Activated CD4-positive, alpha-beta memory T cell treated with anti-CD3 and anti-CD28 coated beads, Interleukin-2, amount 10 ng/mL, durations not matched to agents 7 days and 5 days (primary cell): ENCODE measurements at regions not wholly inside any gene's neighbourhood (a gene's known extent, or its start where the extent isn't known, plus 50 kb on each side); places are given as distances from the start of the nearest gene placed in this dataset.

Experiments
- CTCF ChIA-PET: fragments of 350-600 bp; sonication (Branson Sonifier 250); formaldehyde crosslinking; loops from one replicate; lab custom pipeline; 2021; ENCODE audit warnings: antibody characterized with exemption, inconsistent platforms; lab: Charles Lee
- POLR2A ChIA-PET: fragments of 350-600 bp; sonication (Branson Sonifier 250); formaldehyde crosslinking; loops from one replicate; lab custom pipeline; 2021; ENCODE audit warnings: antibody characterized with exemption; lab: Charles Lee
- DNase-seq: peaks from one replicate; pipeline ENCODE4 v3.0.0-alpha.2; 2020
- H3K27ac Mint-ChIP-seq: one replicate; pipeline ENCODE4 v1.8.0; 2021; ENCODE audit warnings: mild to moderate bottlenecking, mixed read lengths
- H3K27me3 Mint-ChIP-seq: one replicate; pipeline ENCODE4 v1.8.0; 2021; ENCODE audit warnings: mixed read lengths
- H3K36me3 Mint-ChIP-seq: one replicate; pipeline ENCODE4 v1.8.0; 2021; ENCODE audit warnings: low read depth, mixed read lengths
- H3K4me1 Mint-ChIP-seq: one replicate; pipeline ENCODE4 v1.8.0; 2021; ENCODE audit warnings: mixed read lengths
- H3K4me3 Mint-ChIP-seq: one replicate; pipeline ENCODE4 v1.8.0; 2021; ENCODE audit warnings: mild to moderate bottlenecking, mixed read lengths
- H3K9me3 Mint-ChIP-seq: one replicate; pipeline ENCODE4 v1.8.0; 2021; ENCODE audit warnings: mixed read lengths

- DNase-seq, result no peak
- POLR2A ChIA-PET, result no interaction called here
- H3K36me3 Mint-ChIP-seq, result no peaks in the 10 kb centered on the region
- no peak overlapping the region for H3K4me3 Mint-ChIP-seq
- no peaks in the 10 kb centered on the region for H3K4me1 Mint-ChIP-seq
- CTCF ChIA-PET, result no interaction called here
- no peak overlapping the region for H3K27ac Mint-ChIP-seq
- no peaks in the 10 kb centered on the region for H3K27me3 Mint-ChIP-seq
- no peaks in the 10 kb centered on the region for H3K9me3 Mint-ChIP-seq
These were observed 90.5 kb downstream of the LEPR start for GRCh38 chr1:65510961-65511360.

- no peak overlapping the region for H3K27ac Mint-ChIP-seq
- H3K27me3 Mint-ChIP-seq, result no peaks in the 10 kb centered on the region
- H3K4me3 Mint-ChIP-seq, result no peak overlapping the region
- no peak for DNase-seq
- no peaks in the 10 kb centered on the region for H3K9me3 Mint-ChIP-seq
- no peaks in the 10 kb centered on the region for H3K36me3 Mint-ChIP-seq
- ChIA-PET POLR2A (no interaction called here), CTCF (no interaction called here)
- H3K4me1 Mint-ChIP-seq, result no peaks in the 10 kb centered on the region
These were observed 91.9 kb downstream of the LEPR start for GRCh38 chr1:65512383-65512782.

- H3K27ac Mint-ChIP-seq, result no peak overlapping the region
- no peak overlapping the region for H3K4me3 Mint-ChIP-seq
- CTCF ChIA-PET, result no interaction called here
- DNase-seq, result no peak
- H3K36me3 Mint-ChIP-seq, result no peaks in the 10 kb centered on the region
- no peaks in the 10 kb centered on the region for H3K4me1 Mint-ChIP-seq
- no peaks in the 10 kb centered on the region for H3K27me3 Mint-ChIP-seq
- POLR2A ChIA-PET, result no interaction called here
- H3K9me3 Mint-ChIP-seq, result no peaks in the 10 kb centered on the region
These were observed 92.7 kb downstream of the LEPR start for GRCh38 chr1:65512967-65513780.

GRCh38 chr1:65514041-65514440 is 93.6 kb downstream of the LEPR start:
- H3K27ac Mint-ChIP-seq, result no peak overlapping the region
- H3K36me3 Mint-ChIP-seq, result no peaks in the 10 kb centered on the region
- ChIA-PET POLR2A (no interaction called here), CTCF (no interaction called here)
- no peaks in the 10 kb centered on the region for H3K9me3 Mint-ChIP-seq
- no peak overlapping the region for H3K4me3 Mint-ChIP-seq
- no peaks in the 10 kb centered on the region for H3K4me1 Mint-ChIP-seq
- DNase-seq, result no peak
- H3K27me3 Mint-ChIP-seq, result no peaks in the 10 kb centered on the region

GRCh38 chr1:65524931-65525265 is 104.4 kb downstream of the LEPR start:
- H3K27ac Mint-ChIP-seq, result no peak overlapping the region
- H3K4me1 Mint-ChIP-seq, result peaks cover 3% of the 10 kb centered on the region
- H3K27me3 Mint-ChIP-seq, result peaks cover 34% of the 10 kb centered on the region
- CTCF ChIA-PET, result no interaction called here
- H3K9me3 Mint-ChIP-seq, result no peaks in the 10 kb centered on the region
- peaks cover 5% of the 10 kb centered on the region for H3K36me3 Mint-ChIP-seq
- POLR2A ChIA-PET, result no interaction called here
- H3K4me3 Mint-ChIP-seq, result no peak overlapping the region
- no peak for DNase-seq

- POLR2A ChIA-PET, result no interaction called here
- Mint-ChIP-seq H3K9me3 (no peaks in the 10 kb centered on the region), H3K4me3 (no peak overlapping the region), H3K4me1 (peaks cover 3% of the 10 kb centered on the region), H3K27me3 (peaks cover 34% of the 10 kb centered on the region), H3K27ac (no peak overlapping the region), H3K36me3 (peaks cover 5% of the 10 kb centered on the region)
- no peak for DNase-seq
- CTCF ChIA-PET, result no interaction called here
These were observed 105.0 kb downstream of the LEPR start for GRCh38 chr1:65525266-65526048.

- H3K36me3 Mint-ChIP-seq, result peaks cover 5% of the 10 kb centered on the region
- no peak overlapping the region for H3K27ac Mint-ChIP-seq
- H3K27me3 Mint-ChIP-seq, result peaks cover 34% of the 10 kb centered on the region
- ChIA-PET CTCF (no interaction called here), POLR2A (no interaction called here)
- H3K4me3 Mint-ChIP-seq, result no peak overlapping the region
- DNase-seq, result no peak
- H3K4me1 Mint-ChIP-seq, result peaks cover 3% of the 10 kb centered on the region
- H3K9me3 Mint-ChIP-seq, result no peaks in the 10 kb centered on the region
These were observed 105.6 kb downstream of the LEPR start for GRCh38 chr1:65526049-65526556.

GRCh38 chr1:65527190-65527589 is 106.7 kb downstream of the LEPR start:
- Mint-ChIP-seq H3K4me3 (no peak overlapping the region), H3K36me3 (peaks cover 5% of the 10 kb centered on the region), H3K4me1 (peaks cover 3% of the 10 kb centered on the region), H3K27ac (no peak overlapping the region), H3K27me3 (peaks cover 34% of the 10 kb centered on the region), H3K9me3 (no peaks in the 10 kb centered on the region)
- DNase-seq, result no peak
- ChIA-PET POLR2A (no interaction called here), CTCF (no interaction called here)

GRCh38 chr1:65527707-65528503 is 107.4 kb downstream of the LEPR start:
- peaks cover 3% of the 10 kb centered on the region for H3K4me1 Mint-ChIP-seq
- no peaks in the 10 kb centered on the region for H3K9me3 Mint-ChIP-seq
- H3K36me3 Mint-ChIP-seq, result peaks cover 5% of the 10 kb centered on the region
- POLR2A ChIA-PET, result no interaction called here
- no peak for DNase-seq
- H3K4me3 Mint-ChIP-seq, result no peak overlapping the region
- CTCF ChIA-PET, result no interaction called here
- H3K27ac Mint-ChIP-seq, result no peak overlapping the region
- peaks cover 34% of the 10 kb centered on the region for H3K27me3 Mint-ChIP-seq

- Mint-ChIP-seq H3K9me3 (no peaks in the 10 kb centered on the region), H3K27me3 (peaks cover 8% of the 10 kb centered on the region), H3K27ac (no peak overlapping the region), H3K4me1 (no peaks in the 10 kb centered on the region), H3K4me3 (no peak overlapping the region), H3K36me3 (no peaks in the 10 kb centered on the region)
- ChIA-PET CTCF (no interaction called here), POLR2A (no interaction called here)
- no peak for DNase-seq
These were observed 111.6 kb downstream of the LEPR start for GRCh38 chr1:65531972-65532570.

- Mint-ChIP-seq H3K27me3 (peaks cover 1% of the 10 kb centered on the region), H3K27ac (no peak overlapping the region), H3K4me1 (no peaks in the 10 kb centered on the region), H3K4me3 (no peak overlapping the region), H3K9me3 (no peaks in the 10 kb centered on the region), H3K36me3 (no peaks in the 10 kb centered on the region)
- POLR2A ChIA-PET, result no interaction called here
- DNase-seq, result no peak
- CTCF ChIA-PET, result no interaction called here
These were observed 115.5 kb downstream of the LEPR start for GRCh38 chr1:65535981-65536380.

- H3K9me3 Mint-ChIP-seq, result no peaks in the 10 kb centered on the region
- no peak for DNase-seq
- CTCF ChIA-PET, result no interaction called here
- POLR2A ChIA-PET, result no interaction called here
- no peaks in the 10 kb centered on the region for H3K36me3 Mint-ChIP-seq
- H3K27ac Mint-ChIP-seq, result no peak overlapping the region
- peaks cover 1% of the 10 kb centered on the region for H3K27me3 Mint-ChIP-seq
- H3K4me1 Mint-ChIP-seq, result no peaks in the 10 kb centered on the region
- H3K4me3 Mint-ChIP-seq, result no peak overlapping the region
These were observed 117.6 kb downstream of the LEPR start for GRCh38 chr1:65538086-65538485.

GRCh38 chr1:65538664-65539063 is 118.2 kb downstream of the LEPR start:
- ChIA-PET CTCF (no interaction called here), POLR2A (no interaction called here)
- Mint-ChIP-seq H3K9me3 (no peaks in the 10 kb centered on the region), H3K36me3 (no peaks in the 10 kb centered on the region), H3K27me3 (peaks cover 1% of the 10 kb centered on the region), H3K4me1 (no peaks in the 10 kb centered on the region), H3K27ac (no peak overlapping the region), H3K4me3 (no peak overlapping the region)
- no peak for DNase-seq
